ENCODE measurements at regions not wholly inside any gene's neighbourhood (a gene's known extent, or its start where the extent isn't known, plus 50 kb on each side); places are given as distances from the start of the nearest gene placed in this dataset.

- TF ChIP-seq CTCF (optimal IDR thresholded peaks at IDR 0.05 in 1 of 3, IDR thresholded peaks at IDR 0.05 in 1 of 3, conservative IDR thresholded peaks at IDR 0.05 in 1 of 3; ENCODE audit: extremely low read depth in 1 of 3, insufficient read depth in 2 of 3, low read length in 3 of 3) (no peak), EZH2 (IDR thresholded peaks at IDR 0.05; ENCODE audit: low read length) (no peak)
These were observed 203.3 kb upstream of the JUN start for GRCh38 chr1:58986996-58987767.
